ENCODE measurements at regions not wholly inside any gene's neighbourhood (a gene's known extent, or its start where the extent isn't known, plus 50 kb on each side); places are given as distances from the start of the nearest gene placed in this dataset.

GRCh38 chr3:59213860-59214259 lies 164.0 kb upstream of the CFAP20DC start:
- H3K4me3 ChIP-seq (ENCODE audit: low read length): no peak overlapping the region
- no peak for DNase-seq (ENCODE audit: low read depth)
- no peak for TF ChIP-seq CTCF (IDR thresholded peaks at IDR 0.05; ENCODE audit: insufficient read depth, low read depth, low read length, missing control alignments)

DNA sequence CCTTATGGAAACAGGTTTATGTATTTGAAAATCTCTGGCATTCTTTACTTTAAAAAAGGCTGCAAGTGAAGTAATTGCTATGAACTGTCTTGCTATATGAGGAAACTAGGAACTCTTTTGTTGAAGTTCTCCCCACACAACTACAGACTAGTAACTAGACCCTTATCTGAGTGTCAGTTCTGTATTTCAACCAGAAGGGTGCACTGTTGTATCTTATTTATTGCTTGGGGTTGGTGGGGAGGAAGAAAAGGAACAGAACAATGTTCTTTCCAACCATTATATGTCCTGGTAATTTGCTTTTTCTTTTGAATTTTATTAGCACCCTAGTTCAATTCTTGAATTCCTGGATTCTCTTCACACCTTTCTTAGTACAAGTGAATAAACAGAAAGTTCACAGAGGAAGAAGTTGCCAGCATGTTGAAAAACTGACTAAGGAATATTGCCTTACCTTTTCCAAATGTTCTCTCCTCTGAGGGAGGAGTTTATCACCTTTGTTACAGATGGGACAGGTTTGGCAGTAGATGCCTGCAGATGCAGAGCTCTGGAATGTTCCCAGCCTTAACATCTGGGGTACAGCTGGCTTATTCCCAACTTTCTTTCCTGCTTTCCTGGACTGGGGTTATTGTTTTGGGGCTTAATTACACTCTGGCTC lies 162.4 kb upstream of the CFAP20DC start:
- TF ChIP-seq CTCF (IDR thresholded peaks at IDR 0.05; ENCODE audit: insufficient read depth, low read depth, low read length, missing control alignments): peak; percentile 65
- DNase-seq (ENCODE audit: low read depth): peak; percentile 64
- no peak overlapping the region for H3K4me3 ChIP-seq (ENCODE audit: low read length)

GRCh38 chr3:59210260-59210659 lies 160.4 kb upstream of the CFAP20DC start:
- H3K4me3 ChIP-seq (ENCODE audit: low read length): no peak overlapping the region
- no peak for TF ChIP-seq CTCF (IDR thresholded peaks at IDR 0.05; ENCODE audit: insufficient read depth, low read depth, low read length, missing control alignments)
- no peak for DNase-seq (ENCODE audit: low read depth)

DNA sequence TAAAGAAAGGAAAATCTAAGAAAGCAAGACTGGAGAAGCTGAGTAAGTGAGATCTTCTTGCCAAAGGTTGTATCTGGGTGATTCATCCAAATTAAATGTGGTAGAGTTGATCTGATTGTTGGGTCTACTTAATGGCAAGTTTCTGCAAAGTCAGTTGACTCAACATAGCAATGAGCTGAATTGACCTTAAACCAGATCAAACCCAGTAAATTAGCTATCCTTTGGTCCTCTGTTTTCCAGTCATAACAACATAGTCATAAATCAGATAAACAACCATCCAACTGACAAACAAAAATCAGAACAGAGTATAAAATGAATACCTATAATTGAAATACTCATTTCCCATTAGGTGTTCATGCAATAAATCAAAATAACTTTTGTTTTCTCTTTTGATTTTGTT lies 142.6 kb upstream of the CFAP20DC start:
- no peak overlapping the region for H3K4me3 ChIP-seq (ENCODE audit: low read length)
- peak; percentile 96 for DNase-seq (ENCODE audit: low read depth)
- no peak for TF ChIP-seq CTCF (IDR thresholded peaks at IDR 0.05; ENCODE audit: insufficient read depth, low read depth, low read length, missing control alignments)

DNA sequence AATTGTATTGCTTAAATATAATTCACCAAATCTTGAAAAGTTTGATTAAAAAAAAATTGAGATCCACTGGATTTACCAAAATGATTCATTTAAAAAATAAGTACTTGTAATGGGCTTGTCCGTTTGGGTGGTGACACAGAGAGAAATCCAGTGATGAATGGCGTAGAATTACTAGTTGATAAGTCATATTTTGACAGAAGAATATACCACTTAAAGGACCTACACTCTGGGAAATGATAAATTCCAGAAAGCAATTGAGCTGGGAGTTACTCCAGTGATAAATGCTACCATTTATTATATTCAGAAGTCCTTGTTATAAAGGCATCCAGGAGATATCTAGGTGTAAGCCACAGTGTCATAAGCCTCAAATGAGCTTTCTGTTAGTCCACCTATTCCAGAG lies 141.8 kb upstream of the CFAP20DC start:
- no peak overlapping the region for H3K4me3 ChIP-seq (ENCODE audit: low read length)
- no peak for TF ChIP-seq CTCF (IDR thresholded peaks at IDR 0.05; ENCODE audit: insufficient read depth, low read depth, low read length, missing control alignments)
- DNase-seq (ENCODE audit: low read depth): peak; percentile 76

DNA sequence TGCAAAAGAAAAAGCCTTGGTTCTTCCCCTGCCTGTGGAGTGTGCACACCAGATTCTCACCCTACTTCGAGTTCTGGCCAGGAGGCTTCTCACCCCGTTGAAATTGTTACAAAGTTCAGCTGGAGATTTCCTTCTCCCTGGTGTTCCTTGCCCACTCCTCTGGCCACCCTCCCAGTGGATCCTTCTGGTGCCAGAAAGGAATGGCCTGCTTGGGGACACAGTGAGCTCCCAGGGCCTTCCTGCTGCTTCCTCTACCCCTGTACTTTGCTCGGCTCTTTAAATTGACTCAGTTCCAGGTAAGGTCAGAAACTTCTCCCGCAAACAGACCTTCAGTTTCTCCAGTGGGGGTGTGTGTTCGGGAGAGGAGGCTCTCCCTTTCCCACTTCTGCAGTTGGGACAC lies 140.1 kb upstream of the CFAP20DC start:
- no peak overlapping the region for H3K4me3 ChIP-seq (ENCODE audit: low read length)
- TF ChIP-seq CTCF (IDR thresholded peaks at IDR 0.05; ENCODE audit: insufficient read depth, low read depth, low read length, missing control alignments): no peak
- no peak for DNase-seq (ENCODE audit: low read depth)

DNA sequence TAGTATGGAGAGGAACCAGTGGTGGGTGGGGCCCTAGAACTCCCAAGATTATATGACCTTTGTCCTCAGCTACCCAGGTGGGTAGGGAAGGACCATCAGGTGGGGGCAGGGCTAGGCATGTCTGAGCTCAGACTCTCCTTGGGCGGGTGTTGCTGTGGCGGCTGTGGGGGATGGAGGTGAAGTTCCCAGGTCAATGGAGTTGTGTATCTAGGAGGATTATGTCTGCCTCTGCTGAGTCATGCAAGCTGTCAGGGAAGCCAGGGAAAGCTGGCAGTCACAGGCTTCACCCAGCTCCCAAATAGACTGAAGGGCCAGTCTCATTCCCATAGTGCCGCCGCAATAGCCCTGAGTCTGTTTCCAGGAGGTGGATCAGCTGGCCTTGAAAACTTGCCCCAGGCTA lies 139.7 kb upstream of the CFAP20DC start:
- no peak for TF ChIP-seq CTCF (IDR thresholded peaks at IDR 0.05; ENCODE audit: insufficient read depth, low read depth, low read length, missing control alignments)
- H3K4me3 ChIP-seq (ENCODE audit: low read length): no peak overlapping the region
- DNase-seq (ENCODE audit: low read depth): peak; percentile 77
